ENCODE measurements at regions not wholly inside any gene's neighbourhood (a gene's known extent, or its start where the extent isn't known, plus 50 kb on each side); places are given as distances from the start of the nearest gene placed in this dataset.

GRCh38 chr1:166013232-166013631 is 153.6 kb downstream of the FAM78B start:
- TF ChIP-seq CTCF (IDR thresholded peaks at IDR 0.05) (no peak), ZNF121 (CRISPR knock-in tag; IDR thresholded peaks at IDR 0.05) (no peak), E2F4 (CRISPR knock-in tag; IDR thresholded peaks at IDR 0.05; ENCODE audit: borderline replicate concordance, low read depth) (no peak)
